ENCODE measurements at regions not wholly inside any gene's neighbourhood (a gene's known extent, or its start where the extent isn't known, plus 50 kb on each side); places are given as distances from the start of the nearest gene placed in this dataset.

DNA sequence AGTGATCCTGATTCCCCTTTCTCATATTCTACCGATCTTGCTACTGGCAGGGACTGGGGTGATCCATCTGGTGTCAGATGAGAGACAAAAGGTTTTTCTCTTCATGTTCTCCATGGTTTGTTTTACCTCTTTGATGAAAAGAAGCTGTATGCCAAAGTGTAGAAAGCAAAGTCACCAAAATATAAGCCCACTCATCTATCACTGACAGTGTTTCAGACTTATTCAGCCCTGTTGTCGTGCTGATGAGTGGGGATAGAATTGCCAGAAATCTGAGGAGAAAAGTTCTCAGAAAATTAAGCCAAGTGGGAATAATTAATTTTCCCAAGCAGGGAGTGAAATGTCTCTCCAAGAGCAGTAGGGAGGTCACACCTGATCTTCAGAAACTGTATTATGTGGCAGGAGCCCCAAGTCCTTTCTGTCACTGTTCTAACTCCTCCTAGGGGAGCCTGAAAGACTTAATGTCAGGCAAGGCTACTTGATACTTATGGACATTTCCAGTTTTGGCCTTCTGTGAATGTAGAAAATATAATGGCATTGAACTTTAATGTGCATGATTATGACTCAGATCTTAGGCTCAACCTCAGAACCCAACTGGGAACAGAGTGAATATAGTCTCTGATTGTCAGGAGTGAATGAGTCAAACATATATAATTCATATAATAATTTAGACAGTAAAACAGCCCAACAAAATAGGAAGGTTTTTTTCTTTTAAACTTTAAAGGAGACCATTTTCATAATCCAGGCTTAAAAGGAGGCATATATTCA, 298.1 kb downstream of the ANKRD50 start:
- TF ChIP-seq HMGA2 (CRISPR knock-in tag; IDR thresholded peaks at IDR 0.05) (no peak), ZNF219 (CRISPR knock-in tag; IDR thresholded peaks at IDR 0.05; ENCODE audit: borderline replicate concordance) (no peak), ZBTB21 (CRISPR knock-in tag; IDR thresholded peaks at IDR 0.05; ENCODE audit: borderline replicate concordance) (no peak), ZNF138 (CRISPR knock-in tag; conservative IDR thresholded peaks at IDR 0.05) (no peak), JAZF1 (CRISPR knock-in tag; IDR thresholded peaks at IDR 0.05) (no peak), TP53 (CRISPR knock-in tag; IDR thresholded peaks at IDR 0.05) (no peak), ATF1 (CRISPR knock-in tag; IDR thresholded peaks at IDR 0.05) (no peak)
- TF ChIP-seq, protein P1, sequence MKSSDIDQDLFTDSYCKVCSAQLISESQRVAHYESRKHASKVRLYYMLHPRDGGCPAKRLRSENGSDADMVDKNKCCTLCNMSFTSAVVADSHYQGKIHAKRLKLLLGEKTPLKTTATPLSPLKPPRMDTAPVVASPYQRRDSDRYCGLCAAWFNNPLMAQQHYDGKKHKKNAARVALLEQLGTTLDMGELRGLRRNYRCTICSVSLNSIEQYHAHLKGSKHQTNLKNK (CRISPR knock-in tag; IDR thresholded peaks at IDR 0.05), result no peak
- TF ChIP-seq, protein P2, sequence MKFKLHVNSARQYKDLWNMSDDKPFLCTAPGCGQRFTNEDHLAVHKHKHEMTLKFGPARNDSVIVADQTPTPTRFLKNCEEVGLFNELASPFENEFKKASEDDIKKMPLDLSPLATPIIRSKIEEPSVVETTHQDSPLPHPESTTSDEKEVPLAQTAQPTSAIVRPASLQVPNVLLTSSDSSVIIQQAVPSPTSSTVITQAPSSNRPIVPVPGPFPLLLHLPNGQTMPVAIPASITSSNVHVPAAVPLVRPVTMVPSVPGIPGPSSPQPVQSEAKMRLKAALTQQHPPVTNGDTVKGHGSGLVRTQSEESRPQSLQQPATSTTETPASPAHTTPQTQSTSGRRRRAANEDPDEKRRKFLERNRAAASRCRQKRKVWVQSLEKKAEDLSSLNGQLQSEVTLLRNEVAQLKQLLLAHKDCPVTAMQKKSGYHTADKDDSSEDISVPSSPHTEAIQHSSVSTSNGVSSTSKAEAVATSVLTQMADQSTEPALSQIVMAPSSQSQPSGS (CRISPR knock-in tag; IDR thresholded peaks at IDR 0.05; ENCODE audit: borderline replicate concordance, low read depth), result no peak
- TF ChIP-seq, protein P3, sequence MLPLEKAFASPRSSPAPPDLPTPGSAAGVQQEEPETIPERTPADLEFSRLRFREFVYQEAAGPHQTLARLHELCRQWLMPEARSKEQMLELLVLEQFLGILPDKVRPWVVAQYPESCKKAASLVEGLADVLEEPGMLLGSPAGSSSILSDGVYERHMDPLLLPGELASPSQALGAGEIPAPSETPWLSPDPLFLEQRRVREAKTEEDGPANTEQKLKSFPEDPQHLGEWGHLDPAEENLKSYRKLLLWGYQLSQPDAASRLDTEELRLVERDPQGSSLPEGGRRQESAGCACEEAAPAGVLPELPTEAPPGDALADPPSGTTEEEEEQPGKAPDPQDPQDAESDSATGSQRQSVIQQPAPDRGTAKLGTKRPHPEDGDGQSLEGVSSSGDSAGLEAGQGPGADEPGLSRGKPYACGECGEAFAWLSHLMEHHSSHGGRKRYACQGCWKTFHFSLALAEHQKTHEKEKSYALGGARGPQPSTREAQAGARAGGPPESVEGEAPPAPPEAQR (CRISPR knock-in tag; IDR thresholded peaks at IDR 0.05), result no peak
- DNase-seq (ENCODE audit: low spot score), result no peak
- Mint-ChIP-seq H3K9me3 (no peaks in the 10 kb centered on the region), H3K4me1 (no peaks in the 10 kb centered on the region), H3K27me3 (ENCODE audit: low read depth) (no peaks in the 10 kb centered on the region), H3K27ac (no peak overlapping the region), H3K36me3 (no peaks in the 10 kb centered on the region), H3K4me3 (no peak overlapping the region)
- CTCF ChIA-PET, result no interaction called here
- POLR2A ChIA-PET, result no interaction called here
- no peak for ATAC-seq

DNA sequence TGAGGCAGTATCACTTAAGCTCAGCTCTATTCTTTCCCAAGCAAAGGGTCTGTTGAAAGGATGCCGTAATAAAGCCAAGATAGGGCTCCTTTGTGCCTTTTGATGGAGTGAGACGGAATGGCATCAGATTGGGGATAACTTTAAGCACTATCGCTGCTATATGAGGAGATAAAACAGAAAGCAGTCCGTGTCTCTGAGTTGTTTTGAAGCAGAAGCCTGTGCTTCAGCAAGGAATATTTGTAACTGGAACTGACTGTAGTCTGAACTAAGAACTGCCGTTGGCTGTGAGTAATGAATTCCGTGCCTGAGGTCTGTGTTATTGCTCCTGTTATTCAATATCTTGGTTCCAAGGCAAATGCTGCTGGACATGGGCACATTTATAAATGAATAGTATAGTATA, 297.4 kb downstream of the ANKRD50 start:
- no peak for TF ChIP-seq NFE2L1 (CRISPR knock-in tag; IDR thresholded peaks at IDR 0.05)
- no peak for TF ChIP-seq TCF7 (CRISPR knock-in tag; IDR thresholded peaks at IDR 0.05; ENCODE audit: low read depth)
- TF ChIP-seq, protein P3 (CRISPR knock-in tag; IDR thresholded peaks at IDR 0.05), result no peak
- no peak for TF ChIP-seq GABPB1 (CRISPR knock-in tag; IDR thresholded peaks at IDR 0.05)
- Mint-ChIP-seq H3K4me3 (no peak overlapping the region), H3K27me3 (ENCODE audit: low read depth) (no peaks in the 10 kb centered on the region), H3K4me1 (peaks cover 3% of the 10 kb centered on the region), H3K27ac (no peak overlapping the region), H3K9me3 (no peaks in the 10 kb centered on the region), H3K36me3 (no peaks in the 10 kb centered on the region)
- DNase-seq (ENCODE audit: low spot score) (no peak), ATAC-seq (no peak)
- CTCF ChIA-PET, result no interaction called here
- POLR2A ChIA-PET, result no interaction called here

DNA sequence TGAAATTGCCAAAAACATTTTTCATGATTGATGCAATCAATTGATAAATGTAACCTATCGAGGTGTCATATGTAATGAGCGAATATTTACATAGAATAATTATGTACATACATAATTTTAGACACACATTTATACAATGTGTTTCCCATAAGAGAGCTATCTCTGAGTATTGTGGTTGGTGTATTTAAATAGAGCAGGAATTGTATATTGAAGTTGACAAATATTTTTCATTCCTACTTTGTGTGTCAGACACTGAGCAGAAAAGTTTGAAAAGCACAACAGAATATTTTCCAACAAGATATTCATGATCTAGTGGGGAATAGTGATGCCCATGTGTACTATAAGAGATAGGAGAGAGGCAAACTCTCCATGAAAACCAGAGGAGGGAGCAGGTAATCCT, 295.2 kb downstream of the ANKRD50 start:
- H3K36me3 Mint-ChIP-seq, result no peaks in the 10 kb centered on the region
- CTCF ChIA-PET, result no interaction called here
- no peak overlapping the region for H3K27ac Mint-ChIP-seq
- peaks cover 20% of the 10 kb centered on the region for H3K4me1 Mint-ChIP-seq
- no peaks in the 10 kb centered on the region for H3K9me3 Mint-ChIP-seq
- POLR2A ChIA-PET, result no interaction called here
- DNase-seq (ENCODE audit: low spot score) (no peak), ATAC-seq (no peak)
- no peaks in the 10 kb centered on the region for H3K27me3 Mint-ChIP-seq (ENCODE audit: low read depth)
- H3K4me3 Mint-ChIP-seq, result no peak overlapping the region
- no peak for TF ChIP-seq NR2C2 (CRISPR knock-in tag; IDR thresholded peaks at IDR 0.05)
- TF ChIP-seq ZBTB21 (CRISPR knock-in tag; IDR thresholded peaks at IDR 0.05; ENCODE audit: borderline replicate concordance), result no peak
- TF ChIP-seq OVOL2 (CRISPR knock-in tag; IDR thresholded peaks at IDR 0.05; ENCODE audit: borderline replicate concordance), result no peak
- no peak for TF ChIP-seq CREB1 (CRISPR knock-in tag; IDR thresholded peaks at IDR 0.05)
- TF ChIP-seq, protein P4, sequence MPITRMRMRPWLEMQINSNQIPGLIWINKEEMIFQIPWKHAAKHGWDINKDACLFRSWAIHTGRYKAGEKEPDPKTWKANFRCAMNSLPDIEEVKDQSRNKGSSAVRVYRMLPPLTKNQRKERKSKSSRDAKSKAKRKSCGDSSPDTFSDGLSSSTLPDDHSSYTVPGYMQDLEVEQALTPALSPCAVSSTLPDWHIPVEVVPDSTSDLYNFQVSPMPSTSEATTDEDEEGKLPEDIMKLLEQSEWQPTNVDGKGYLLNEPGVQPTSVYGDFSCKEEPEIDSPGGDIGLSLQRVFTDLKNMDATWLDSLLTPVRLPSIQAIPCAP (CRISPR knock-in tag; IDR thresholded peaks at IDR 0.05), result no peak
- no peak for TF ChIP-seq ETV6 (CRISPR knock-in tag; IDR thresholded peaks at IDR 0.05)
- TF ChIP-seq ZNF121 (CRISPR knock-in tag; IDR thresholded peaks at IDR 0.05), result no peak
- TF ChIP-seq MXD4 (CRISPR knock-in tag; IDR thresholded peaks at IDR 0.05; ENCODE audit: borderline replicate concordance), result no peak
- TF ChIP-seq HMGA2 (CRISPR knock-in tag; IDR thresholded peaks at IDR 0.05), result no peak
- TF ChIP-seq, protein P5, sequence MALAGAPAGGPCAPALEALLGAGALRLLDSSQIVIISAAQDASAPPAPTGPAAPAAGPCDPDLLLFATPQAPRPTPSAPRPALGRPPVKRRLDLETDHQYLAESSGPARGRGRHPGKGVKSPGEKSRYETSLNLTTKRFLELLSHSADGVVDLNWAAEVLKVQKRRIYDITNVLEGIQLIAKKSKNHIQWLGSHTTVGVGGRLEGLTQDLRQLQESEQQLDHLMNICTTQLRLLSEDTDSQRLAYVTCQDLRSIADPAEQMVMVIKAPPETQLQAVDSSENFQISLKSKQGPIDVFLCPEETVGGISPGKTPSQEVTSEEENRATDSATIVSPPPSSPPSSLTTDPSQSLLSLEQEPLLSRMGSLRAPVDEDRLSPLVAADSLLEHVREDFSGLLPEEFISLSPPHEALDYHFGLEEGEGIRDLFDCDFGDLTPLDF (CRISPR knock-in tag; IDR thresholded peaks at IDR 0.05), result no peak
- TF ChIP-seq SOX15 (CRISPR knock-in tag; IDR thresholded peaks at IDR 0.05), result no peak
- TF ChIP-seq GABPB1 (CRISPR knock-in tag; IDR thresholded peaks at IDR 0.05), result no peak

Data from WTC11 (cell line).